IPS-NIHi7 (cell line): ENCODE measurements at regions not wholly inside any gene's neighbourhood (a gene's known extent, or its start where the extent isn't known, plus 50 kb on each side); places are given as distances from the start of the nearest gene placed in this dataset.
"Not testable (repeated sequence)": the region's sequence is repeated elsewhere in the genome, so short reads cannot be mapped to it uniquely, and the experiment has no call there.

Experiments
- DNase-seq: peaks from one replicate; pipeline ENCODE4 v3.0.0; 2012; ENCODE audit warnings: mixed read lengths; ENCODE audit errors: extremely low spot score

DNA sequence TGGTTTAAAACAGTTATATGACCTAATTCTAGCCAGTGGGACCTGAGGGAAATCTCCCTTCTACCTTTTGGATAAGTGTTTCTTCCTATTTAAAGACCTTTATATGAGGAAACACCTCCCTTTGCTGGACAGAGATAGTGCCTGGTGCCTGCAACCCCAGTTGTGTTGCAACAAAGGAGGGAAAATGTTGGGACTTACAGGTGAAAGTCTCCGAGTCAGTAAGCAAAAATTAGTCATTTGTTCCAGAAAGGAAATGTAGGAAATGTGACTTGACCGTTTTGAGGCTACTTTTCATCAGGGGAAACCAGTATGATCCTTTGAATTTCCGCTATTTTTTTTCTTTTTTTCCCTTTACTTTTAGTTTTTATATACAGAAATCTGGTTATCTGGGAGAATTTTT lies 165.5 kb downstream of the DKK1 start:
- no peak for DNase-seq

DNA sequence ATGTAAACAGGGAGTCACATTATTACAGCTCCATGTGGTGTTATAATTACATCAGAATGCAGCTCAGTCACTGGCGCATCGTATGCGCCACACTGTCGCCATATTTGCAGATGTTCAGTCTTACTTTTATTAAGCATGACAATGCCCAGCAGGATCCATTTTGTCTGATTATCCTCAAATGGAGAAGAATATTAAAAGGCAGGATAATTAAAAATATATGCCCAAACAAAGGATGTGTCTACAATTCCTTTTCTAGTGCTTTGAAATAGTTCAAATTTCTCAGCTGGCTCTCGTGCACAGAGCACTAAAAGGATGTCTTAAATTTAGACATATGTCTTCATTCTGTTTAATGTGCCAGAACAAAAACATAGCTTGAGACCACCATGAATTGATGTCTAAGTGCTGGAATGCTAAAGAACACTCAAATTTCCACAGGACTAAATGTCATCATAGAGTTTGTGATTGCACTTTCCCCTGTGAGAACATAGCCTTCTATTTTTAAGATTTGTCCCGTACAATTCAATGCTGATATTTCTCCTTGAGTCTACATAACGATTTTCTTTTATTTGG lies 168.0 kb downstream of the DKK1 start:
- DNase-seq: no peak

DNA sequence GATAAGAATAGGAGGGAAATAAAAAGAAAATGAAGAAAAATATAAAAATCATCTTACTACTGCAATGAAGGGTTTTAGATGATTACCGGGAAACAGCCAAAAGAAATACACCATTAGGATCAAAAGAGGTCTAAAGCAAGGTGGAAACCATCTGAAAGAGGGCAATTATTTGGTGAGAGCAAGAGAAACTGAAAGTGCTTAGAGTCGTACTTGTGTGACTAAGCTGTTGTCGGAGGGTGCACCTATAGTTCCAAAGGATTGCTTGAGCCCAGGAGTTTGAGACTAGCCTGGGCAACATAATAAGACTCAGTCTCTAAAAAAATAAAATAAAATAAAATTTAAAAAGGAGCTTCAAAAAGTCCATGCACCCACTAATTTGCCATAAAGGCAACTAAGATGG lies 169.5 kb downstream of the DKK1 start:
- DNase-seq: no peak

DNA sequence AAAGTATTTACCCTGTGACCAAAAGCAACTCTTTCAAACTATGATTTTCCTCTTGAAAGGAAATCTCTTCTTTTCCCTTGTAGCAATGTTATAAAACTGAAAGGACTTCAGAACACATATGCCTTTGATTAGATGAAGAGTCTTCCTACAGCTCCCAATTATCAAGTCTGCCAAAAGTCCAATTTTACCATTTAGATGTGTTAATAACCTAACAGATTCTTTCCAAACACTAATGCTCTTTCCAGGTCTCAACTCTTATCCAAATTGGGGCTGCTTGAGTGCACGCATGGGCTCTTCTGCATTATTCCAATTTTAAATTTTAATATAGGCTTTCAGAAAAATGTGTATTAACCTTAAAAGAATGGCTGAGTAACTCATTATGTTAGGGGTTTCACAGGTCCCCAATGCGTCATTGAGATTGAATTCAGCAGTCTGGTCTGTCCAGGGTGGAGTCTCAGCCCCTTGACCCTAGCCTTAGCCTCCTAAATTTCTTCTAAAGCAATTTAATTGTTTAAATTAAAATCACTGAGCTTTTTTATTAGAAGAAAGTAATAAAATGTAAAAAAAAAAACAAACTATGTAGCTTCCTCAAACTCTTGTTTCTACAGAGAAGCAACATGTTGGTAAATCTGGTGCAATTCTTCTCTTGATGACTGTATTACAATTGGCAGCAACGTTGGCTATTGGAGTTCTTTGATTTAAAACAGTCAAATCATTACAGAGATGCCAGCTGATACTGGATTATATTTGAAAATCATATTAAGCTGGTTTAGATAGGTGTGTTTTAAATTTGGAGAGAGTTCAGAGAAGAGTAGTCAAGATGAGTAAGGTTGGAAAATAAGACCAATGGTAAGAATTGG lies 170.4 kb downstream of the DKK1 start:
- no peak for DNase-seq

DNA sequence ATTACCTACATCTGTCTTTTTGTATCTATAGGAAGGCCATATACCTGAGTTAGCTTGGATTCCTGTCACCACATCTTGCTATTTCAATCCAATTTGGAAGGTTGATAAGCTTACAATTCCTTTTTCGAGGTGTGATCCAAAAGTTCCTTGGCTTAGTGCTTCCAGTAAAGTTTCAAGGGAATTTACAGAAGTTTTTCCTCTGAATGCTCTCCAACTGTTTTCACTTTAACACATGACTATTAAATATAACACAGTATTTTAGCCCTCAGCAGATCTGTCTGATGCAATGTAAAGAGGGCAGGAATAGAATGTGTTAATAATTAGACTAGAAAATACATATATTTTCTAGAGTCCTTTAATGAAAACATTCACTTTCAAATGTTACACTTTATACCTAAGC lies 171.4 kb downstream of the DKK1 start:
- DNase-seq: no peak

DNA sequence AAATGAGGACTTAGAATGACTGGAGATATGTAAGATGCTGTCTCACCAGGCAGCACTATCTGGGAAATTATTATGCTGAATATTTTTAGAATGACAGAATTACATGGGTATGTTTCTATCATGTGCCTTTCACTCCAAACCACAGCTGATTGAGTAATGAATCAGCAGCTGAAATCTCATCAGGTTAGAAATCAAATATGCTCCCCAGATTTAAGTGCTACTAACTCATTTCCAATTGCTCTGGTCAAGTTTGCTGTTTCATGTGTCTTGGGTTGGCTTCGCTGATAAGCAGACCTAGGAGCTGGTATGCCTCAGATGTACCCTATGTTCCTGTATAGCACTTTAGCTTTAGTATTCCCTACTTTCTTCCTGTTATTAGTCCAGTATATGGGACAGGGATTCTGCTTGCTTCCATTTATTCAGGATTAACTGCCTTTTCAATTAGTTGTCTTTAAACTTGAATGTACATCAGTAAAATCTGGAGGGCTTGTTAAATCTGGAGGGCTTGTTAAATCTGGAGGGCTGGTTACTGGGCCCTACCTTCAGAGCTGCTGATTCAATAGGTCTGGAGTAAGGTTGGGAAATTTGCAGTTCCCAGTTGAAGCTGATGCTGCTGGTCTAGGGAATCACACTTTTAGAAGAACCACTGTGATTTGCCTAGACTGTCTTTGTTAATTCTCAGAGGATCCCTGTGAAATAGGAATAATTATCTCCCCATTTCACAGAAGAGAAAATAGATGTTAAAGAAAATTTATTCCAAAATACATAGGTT lies 172.9 kb downstream of the DKK1 start:
- DNase-seq: no peak

DNA sequence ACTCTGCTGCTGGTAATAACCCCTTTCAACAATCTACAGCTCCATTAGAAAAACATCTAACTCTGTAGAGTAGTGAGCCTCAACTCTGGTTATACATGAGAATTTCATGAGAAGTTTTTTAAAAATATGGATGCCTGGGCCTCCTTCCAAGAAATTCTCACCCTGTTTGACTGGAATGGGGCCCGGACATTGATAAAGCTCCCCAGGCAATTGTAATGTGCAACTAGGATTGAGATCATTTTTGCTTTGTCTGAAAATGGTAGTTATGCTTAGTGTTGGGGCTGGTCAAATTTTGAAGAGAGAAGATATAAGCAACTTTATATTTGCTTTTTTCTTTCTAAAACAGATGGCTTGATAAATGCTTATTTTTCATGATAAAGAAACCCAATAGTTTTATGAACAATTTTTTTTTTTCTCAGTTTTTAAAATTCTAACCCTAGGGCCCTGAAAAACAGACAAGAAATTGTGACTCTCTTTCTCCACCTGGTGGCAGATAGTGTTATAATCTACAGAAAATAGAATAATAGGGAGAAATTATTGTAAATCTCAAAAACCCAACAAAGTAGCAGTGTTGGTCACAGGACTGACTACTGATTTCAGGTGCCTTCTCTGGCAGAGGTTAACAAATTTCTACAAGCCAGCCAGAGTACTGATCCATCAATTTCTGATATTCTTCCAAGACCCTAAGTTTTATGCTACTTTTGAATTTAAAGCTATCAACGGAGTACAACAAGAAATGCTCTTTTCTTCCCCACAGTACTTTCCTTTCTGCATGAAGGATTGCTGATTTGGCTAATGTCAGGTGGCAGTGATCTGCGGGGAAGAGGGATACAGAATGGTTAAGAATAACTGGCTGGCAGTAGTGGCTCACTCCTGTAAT lies 174.8 kb downstream of the DKK1 start:
- DNase-seq: peak; percentile 16

DNA sequence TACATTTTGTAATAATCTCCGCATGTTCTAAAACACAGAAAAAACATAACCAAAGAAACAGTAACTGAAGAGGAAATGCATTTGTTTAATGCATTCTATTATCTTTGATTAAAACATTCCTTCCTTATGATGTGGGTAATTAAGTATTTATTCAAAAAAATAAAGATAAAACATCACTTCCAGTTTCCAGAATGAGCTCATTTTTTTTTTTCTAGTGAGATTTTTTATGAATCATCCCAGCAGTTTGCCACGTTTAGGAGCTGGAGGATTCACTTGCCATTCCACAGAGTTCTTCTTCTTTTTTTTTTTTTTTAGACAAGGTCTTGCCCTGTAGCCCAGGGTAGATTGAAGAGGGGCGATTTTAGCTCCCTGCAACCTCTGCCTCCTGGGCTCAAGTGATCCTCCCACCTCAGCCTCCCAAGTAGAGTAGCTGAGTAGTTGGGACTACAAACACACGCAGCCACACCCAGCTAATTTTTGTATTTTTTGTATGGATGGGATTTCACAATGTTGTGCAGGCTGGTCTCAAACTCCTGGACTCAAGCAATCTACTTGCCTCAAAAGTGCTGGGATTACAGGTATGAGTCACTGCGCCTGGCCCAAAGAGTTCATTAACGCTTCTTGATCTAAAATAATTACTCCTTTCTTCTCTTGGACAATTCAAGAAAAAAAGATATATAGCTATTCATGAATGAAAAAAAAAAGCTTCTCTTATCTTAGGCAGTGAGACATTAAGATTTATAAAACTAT lies 177.3 kb downstream of the DKK1 start:
- no peak for DNase-seq

DNA sequence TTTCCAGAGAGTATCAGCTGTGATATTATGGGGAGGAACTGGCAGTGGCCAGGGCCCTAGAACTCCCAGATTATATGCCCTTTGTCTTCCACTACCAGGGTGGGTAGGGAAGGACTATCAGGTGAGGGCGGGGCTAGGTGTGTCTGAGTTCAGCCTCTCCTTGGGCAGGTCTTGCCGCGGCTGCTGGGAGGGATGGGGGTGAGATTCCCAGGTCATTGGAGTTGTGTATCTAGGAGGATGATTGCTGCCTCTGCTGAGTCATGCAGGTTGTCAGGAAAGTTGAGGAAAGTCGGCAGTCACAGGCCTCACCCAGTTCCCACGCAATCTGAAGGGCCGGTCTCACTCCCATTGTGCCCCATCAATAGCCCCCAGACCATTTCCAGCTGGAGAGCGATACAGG lies 185.2 kb downstream of the DKK1 start:
- DNase-seq: no peak

DNA sequence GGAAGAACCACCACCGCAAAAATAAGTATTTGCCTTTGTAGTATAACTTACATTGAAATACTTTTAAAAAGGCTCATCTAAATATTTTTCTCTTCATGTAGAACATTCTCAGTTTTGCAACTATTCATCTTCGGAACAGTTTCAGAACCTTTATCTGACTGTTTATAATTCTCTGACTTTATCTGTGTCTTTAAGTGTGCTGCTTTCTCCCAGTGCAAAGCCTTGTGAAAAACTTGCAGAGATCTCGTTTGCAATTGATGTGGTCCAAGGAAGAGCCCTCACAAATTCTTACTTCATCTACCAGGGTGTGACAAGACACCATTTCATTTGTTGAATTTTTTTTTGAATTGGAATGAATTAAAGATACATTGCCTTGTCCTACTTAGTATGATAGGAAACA lies 186.4 kb downstream of the DKK1 start:
- DNase-seq: no peak

DNA sequence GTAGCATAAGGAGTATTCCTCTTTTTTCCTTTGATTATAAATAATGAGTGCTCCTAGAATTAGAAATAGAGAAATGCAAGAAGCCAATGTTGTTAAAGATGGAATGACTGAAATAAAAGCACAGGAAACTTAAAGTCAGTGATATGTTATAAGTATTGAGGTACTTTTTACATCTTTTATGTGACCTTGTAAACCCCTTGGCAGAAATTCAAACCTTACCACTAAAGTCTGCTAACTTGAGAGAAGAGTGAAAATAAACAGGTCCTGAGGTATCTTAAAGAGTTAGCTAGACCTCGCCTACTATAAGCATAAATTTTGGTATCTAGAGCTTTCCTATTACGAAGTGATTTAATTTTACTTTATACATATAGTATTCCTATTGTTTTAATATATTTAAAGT lies 188.2 kb downstream of the DKK1 start:
- DNase-seq: no peak

DNA sequence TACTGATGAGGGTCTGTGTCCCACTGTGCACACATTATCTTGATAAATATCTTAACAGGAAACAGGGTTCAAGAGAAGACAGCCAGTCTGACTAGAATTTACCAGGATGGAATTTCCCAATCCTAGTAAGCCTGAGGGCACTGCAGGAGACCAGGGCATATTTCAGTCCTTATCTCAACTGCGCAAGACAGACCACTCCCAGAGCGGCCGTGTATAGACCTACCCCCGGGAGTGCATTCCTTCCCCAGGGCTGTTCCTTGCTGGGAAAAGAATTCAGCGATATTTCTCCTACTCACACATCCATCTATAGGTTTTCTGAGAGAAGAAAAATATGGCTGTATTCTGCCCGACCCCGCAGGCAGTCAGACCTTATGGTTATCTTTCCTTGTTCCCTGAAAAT lies 191.3 kb downstream of the DKK1 start:
- DNase-seq: not testable (repeated sequence)

DNA sequence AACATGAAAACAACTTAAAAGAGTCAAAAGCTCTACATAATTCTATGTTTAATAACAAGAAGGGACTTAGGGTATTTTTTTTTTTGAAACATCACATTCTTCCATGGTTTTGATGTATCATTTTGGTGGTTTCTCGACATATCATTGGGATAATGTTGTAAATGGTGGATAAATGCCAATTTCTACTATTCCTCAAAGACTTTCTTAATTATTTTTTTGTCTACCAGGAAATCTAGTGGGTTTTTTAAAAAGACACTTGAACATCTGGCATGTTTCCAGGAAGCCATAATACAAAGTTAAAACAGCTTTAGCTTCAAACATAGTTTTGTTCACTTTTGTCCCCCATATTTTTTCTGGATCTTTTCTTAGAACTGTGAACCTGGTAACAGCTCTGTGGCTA lies 200.4 kb downstream of the DKK1 start:
- no peak for DNase-seq

DNA sequence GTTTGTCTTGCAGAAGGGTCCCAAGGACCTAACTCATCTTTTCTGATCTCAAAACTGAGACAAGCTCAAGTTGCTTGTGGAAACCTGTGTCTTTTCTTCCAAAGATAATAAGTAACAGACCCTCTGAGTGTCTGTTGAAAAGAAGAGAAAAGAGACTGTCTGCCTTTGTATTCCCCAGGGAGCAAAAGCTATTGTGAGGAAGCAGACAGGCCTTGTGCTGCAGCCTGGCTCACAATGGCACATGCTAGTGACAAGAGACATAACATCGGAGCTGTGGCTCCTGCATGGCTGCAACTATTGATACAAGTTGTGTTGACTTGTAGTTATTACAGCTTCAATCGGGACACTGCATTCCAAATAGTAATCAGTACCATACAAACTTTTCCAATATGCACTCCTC lies 202.9 kb downstream of the DKK1 start:
- no peak for DNase-seq

DNA sequence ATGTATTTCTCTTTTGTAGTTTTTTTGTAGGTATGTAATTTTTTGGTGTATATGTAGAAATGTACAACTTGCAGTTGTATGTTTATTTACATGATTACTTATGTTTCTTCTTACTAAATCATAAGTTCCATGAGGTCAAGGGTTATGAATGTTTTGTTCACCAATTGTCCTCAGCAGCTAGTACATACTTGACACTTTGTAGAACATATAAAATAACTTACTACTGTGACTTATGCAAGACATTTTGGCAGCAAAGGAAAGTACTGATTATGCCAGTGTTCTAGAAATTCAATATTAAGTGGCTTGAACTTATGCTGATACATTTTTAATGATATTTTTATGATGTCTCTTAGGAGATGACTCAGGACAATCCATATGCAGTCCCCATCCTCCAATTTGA lies 209.6 kb downstream of the DKK1 start:
- DNase-seq: no peak

DNA sequence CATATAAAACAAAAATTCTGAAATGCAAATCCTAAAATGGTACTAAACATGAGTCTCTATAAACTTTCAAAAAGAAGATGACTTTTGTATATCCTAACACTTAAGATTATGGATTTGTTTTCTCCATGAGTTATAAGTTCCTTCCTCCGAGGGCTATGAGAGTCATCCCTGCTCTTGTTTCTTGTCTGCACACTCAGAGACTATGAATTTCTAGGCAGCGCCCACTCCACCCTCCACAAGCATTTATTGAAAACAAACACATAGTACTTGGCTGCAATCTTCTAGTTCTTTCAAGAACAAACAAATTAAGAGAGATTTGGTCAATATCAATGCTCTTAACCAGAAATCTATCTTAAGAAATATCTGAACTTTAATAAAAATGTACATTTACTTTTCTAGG lies 211.7 kb downstream of the DKK1 start:
- DNase-seq: no peak

DNA sequence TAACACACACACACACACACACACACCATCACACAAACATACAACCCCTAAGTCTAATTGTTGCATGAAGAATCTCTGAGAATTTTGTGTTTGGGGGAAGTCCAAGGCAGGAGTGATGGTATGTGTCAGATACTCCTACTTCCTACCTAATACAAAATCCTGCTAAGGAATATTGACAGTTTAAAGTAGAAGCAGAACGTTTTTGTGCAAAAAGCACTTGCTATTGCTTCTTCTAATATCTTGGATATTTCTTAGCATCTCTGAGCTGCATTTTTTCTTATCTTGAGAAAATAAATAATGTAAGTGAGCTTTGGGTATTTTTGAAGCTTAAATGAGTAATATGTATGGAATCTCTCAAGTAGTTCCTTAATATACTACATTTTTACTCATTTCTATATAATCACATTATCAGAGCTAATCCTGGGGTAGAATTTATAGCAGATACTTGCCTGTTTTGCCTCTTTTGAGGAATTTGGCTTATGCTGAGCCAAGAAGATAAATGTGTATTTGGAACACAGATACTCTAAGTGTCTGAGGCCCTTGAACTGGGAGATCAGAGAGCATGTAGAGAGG lies 212.3 kb downstream of the DKK1 start:
- DNase-seq: no peak

DNA sequence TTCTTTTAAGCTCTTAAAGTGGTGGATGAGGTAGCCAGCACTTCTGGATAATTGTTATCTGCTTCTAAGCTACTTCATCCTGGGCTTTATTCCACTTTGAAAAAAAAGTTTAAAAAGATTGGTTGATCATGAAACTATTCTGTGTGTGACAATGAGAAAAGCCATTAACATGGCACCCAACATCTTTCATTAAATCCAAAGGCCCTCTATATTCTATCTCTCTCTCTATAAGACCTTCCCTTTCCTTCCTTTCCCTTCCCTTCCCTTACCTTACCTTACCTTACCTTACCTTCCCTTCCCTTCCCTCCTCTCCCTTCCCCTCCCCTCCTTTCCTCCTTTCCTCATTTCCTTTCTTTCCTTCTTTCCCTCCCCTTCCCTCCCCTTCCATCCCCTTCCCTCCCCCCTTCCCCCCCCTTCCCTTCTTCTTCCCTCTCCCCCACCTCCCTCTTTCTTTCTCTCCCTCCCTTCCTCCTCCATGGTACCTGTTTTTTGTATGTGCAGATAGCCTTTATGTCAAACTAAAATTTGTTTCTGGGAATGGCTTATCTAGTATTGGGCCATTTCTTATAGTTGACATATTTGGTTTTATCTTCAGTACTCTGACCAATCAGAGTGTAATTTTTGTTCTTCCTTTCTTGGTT lies 218.7 kb downstream of the DKK1 start:
- DNase-seq: no peak

DNA sequence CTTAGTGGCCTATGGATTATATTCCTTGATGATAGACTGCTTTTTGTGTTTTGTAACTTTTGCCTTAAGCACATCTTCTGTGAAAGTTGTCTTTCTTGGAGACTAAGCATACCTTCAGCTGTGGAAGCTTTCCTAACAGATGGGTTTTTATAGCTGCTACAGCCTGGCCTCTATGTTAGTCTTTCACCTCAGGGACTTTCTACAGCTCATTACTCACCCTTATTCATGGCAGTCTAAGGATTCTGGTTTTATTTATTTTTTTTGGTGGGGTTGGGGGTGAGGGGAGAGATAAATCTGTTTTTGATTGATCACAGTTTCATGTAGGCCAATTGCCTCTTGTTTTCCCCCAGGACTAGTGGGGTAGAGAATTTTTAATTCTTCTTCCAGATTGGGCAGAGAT lies 219.9 kb downstream of the DKK1 start:
- no peak for DNase-seq

DNA sequence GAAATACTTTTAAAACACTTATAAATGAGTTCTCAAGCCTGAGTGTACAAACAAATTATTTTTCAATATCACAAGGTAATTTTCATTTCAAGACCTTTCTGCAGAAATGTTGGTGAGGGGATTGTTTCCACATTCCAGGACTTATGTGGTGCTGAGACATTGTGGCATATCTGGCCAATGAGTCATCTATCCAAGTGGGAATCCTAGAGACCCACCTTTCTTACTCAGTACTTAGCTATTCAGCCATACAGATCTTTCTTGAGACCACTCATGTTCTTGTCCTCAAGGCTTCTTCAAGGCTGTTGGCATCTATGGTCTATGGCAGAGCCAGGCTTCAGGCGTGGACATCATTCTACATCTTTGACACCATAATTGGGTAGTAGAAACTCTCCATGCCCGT lies 225.4 kb downstream of the DKK1 start:
- DNase-seq: peak; percentile 24
